Chondrocyte (in vitro differentiated cells): ENCODE measurements at regions not wholly inside any gene's neighbourhood (a gene's known extent, or its start where the extent isn't known, plus 50 kb on each side); places are given as distances from the start of the nearest gene placed in this dataset.

Source experiments
- DNase-seq: peaks from one replicate; pipeline ENCODE4 v3.0.0; 2021; ENCODE audit warnings: mixed read lengths, low spot score
- H3K27ac Mint-ChIP-seq: one replicate; pipeline ENCODE4 v1.8.0; 2021; ENCODE audit warnings: mild to moderate bottlenecking, moderate library complexity, mixed read lengths; ENCODE audit not compliant: unreplicated experiment
- H3K27me3 Mint-ChIP-seq: 2 replicates; pipeline ENCODE4 v1.8.0; 2021; ENCODE audit warnings: low read depth, mixed read lengths
- H3K36me3 Mint-ChIP-seq: 2 replicates; pipeline ENCODE4 v1.8.0; 2021; ENCODE audit warnings: low read depth, mixed read lengths
- H3K4me1 Mint-ChIP-seq: 2 replicates; pipeline ENCODE4 v1.8.0; 2021; ENCODE audit warnings: low read depth, mild to moderate bottlenecking, mixed read lengths
- H3K4me3 Mint-ChIP-seq: one replicate; pipeline ENCODE4 v1.8.0; 2021; ENCODE audit warnings: mild to moderate bottlenecking, moderate library complexity, mixed read lengths; ENCODE audit not compliant: unreplicated experiment
- H3K9me3 Mint-ChIP-seq: 2 replicates; pipeline ENCODE4 v1.8.0; 2021; ENCODE audit warnings: low read depth, mixed read lengths
- CTCF ChIP-seq: fragments of 200-600 bp; sonication (generic); IDR thresholded peaks from 2 replicates; pipeline ENCODE4 v1.5.0; 2021; ENCODE audit warnings: antibody characterized with exemption, mild to moderate bottlenecking, moderate library complexity

DNA sequence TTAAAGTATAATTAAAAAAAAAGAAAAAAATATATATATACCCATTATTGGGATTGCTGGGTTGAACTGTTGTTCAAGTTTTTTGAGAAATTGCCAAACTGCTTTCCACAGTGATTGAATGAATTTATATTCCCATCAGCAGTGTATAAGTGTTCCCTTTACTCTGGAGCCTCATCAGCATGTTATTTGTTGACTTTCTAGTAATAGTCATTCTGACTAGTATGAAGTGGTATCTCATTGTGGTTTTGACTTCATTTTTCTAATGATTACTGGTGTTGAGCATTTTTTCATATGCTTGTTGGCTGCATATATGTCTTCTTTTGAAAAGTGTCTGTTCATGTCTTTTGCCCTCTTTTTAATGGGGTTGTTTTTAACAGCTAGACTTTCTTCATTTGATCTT is 1260.8 kb upstream of the GJE1 start:
- TF ChIP-seq CTCF, result no peak
- H3K4me1 Mint-ChIP-seq, result no peaks in the 10 kb centered on the region
- no peaks in the 10 kb centered on the region for H3K27me3 Mint-ChIP-seq
- no peak for DNase-seq
- H3K9me3 Mint-ChIP-seq, result peaks cover 36% of the 10 kb centered on the region
- no peak overlapping the region for H3K27ac Mint-ChIP-seq
- H3K4me3 Mint-ChIP-seq, result no peak overlapping the region
- H3K36me3 Mint-ChIP-seq, result peaks cover 9% of the 10 kb centered on the region

- TF ChIP-seq CTCF, result no peak
- DNase-seq, result no peak
- Mint-ChIP-seq H3K27ac (no peak overlapping the region), H3K9me3 (peaks cover 23% of the 10 kb centered on the region), H3K4me3 (no peak overlapping the region), H3K27me3 (no peaks in the 10 kb centered on the region), H3K36me3 (peaks cover 4% of the 10 kb centered on the region), H3K4me1 (no peaks in the 10 kb centered on the region)
These were observed 1265.4 kb upstream of the GJE1 start for GRCh38 chr6:140867336-140867735.

DNA sequence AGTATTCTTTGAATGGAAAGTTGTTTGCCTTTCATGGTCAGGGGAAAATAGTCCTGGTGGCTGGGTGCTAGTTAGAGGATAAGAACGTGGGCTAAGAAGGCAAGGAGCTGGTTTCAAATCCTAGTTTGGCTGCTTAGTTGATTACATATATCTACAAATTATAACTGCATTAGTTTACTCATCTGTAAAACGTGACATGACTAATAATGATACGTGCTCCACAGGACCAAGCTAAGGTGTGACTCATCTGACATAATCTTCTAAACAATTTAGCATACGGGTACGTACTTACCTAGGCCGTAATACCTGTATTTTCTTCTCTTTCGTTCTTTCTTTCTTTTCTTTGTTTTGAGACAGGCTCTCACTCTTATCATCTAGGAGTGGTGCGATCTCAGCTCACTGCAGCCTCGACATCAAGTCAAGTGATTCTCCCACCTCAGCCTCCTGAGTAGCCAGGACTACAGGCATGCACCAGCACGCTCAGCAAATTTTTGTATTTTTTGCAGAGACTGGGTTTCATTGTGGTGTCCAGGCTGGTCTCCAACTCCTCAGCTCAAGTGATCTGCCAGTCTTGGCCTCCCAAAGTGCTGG is 1274.2 kb upstream of the GJE1 start:
- Mint-ChIP-seq H3K4me3 (no peak overlapping the region), H3K36me3 (peaks cover 3% of the 10 kb centered on the region), H3K27me3 (no peaks in the 10 kb centered on the region), H3K4me1 (peaks cover 42% of the 10 kb centered on the region), H3K27ac (peak overlapping the region; percentile 28), H3K9me3 (peaks cover 3% of the 10 kb centered on the region)
- no peak for DNase-seq
- TF ChIP-seq CTCF, result no peak

GRCh38 chr6:140857739-140858380 is 1274.9 kb upstream of the GJE1 start:
- Mint-ChIP-seq H3K4me3 (no peak overlapping the region), H3K9me3 (peaks cover 3% of the 10 kb centered on the region), H3K27ac (peak overlapping the region; percentile 28), H3K27me3 (no peaks in the 10 kb centered on the region), H3K36me3 (peaks cover 3% of the 10 kb centered on the region), H3K4me1 (peaks cover 42% of the 10 kb centered on the region)
- DNase-seq, result no peak
- no peak for TF ChIP-seq CTCF

DNA sequence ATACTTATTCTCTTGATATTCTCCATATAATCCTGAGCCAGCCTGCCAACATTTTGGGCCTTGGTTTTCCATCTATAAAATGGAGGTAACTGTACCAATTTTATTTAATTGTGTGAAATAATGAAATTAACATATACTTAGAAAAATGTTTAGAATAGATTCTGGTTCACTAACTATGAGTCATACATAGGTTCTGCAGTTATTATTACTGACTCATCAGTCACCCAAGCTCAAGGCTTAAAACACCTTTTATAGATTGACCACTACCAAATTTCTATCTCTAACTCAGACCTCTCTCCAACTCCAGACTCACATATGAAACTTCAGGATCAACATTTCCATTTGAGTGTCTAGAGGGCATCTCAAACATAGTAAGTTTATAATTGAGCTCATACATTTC is 1277.2 kb upstream of the GJE1 start:
- Mint-ChIP-seq H3K36me3 (peaks cover 3% of the 10 kb centered on the region), H3K4me1 (peaks cover 46% of the 10 kb centered on the region), H3K27ac (no peak overlapping the region), H3K9me3 (no peaks in the 10 kb centered on the region), H3K4me3 (no peak overlapping the region), H3K27me3 (no peaks in the 10 kb centered on the region)
- no peak for TF ChIP-seq CTCF
- no peak for DNase-seq
